HG03045 (cell line): ENCODE measurements at regions not wholly inside any gene's neighbourhood (a gene's known extent, or its start where the extent isn't known, plus 50 kb on each side); places are given as distances from the start of the nearest gene placed in this dataset.
A peak's percentile ranks its signal among the peaks of the same experiment; 100 is the strongest.

Source experiments
- ATAC-seq: cut with Tn5 transposase; IDR thresholded peaks from one replicate; pipeline ENCODE4 v1.9.1; 2021; ENCODE audit warnings: mild to moderate bottlenecking, moderate library complexity; ENCODE audit not compliant: unreplicated experiment

DNA sequence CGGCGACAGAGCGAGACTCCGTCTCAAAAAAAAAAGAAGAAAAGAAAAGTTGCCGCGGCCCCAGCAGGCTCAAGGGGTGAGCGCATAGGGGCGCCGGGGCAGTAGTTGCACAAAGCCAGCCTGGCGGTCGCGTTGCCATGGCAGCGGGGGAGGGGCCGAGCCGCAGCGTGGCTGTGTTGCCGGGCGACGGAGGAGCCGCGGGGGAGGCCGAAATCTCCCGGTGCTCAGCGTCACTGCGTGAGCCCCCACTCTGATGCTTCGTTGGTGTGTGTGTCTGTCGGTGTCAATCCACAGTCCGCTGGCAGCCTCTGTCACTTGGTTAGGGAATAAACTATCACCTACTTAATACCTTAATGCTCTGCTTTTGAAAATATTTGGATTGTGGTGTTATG is 82.9 kb upstream of the C1QTNF9B start:
- ATAC-seq = peak; percentile 93

- ATAC-seq = no peak
These were observed 86.4 kb upstream of the C1QTNF9B start for GRCh38 chr13:23983671-23984070.

DNA sequence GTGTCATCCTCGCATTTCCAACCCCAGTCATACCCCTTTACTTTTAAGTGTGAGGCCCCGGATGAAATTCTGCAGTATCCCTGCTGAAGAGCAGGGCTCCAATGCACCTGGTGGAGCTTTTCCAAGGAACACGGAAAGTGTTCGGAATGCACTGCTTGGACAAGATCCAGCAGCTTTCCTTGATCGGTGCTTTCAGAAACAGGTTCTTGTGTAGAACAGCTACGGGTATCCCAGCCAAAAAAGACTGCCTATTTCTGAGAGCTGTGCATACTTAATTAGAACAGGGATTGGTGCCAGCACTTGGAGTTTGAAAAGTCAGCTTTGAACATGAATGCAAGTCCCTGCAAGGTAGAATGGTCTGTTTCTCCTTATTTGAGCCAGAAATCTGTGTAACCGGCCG is 87.2 kb upstream of the C1QTNF9B start:
- ATAC-seq = no peak

DNA sequence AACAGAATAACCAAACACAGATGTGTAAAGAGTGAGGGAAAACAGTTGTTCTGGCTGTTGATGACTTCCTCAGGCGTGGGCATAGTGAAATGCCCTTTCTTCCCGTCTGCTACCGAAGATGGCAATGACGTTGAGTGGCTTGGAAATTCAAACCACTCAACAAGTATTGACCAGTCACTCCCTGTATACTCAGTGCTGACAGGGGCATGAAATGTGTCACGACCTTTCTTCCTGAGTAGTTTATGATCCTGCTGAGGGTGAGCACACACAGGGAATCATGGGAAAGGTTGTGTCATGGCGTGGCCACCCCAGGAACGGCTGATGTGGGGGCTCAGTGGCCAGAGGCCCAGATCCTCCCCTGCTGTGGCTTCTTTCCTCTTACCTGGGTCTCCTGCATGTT is 87.8 kb upstream of the C1QTNF9B start:
- no peak for ATAC-seq

DNA sequence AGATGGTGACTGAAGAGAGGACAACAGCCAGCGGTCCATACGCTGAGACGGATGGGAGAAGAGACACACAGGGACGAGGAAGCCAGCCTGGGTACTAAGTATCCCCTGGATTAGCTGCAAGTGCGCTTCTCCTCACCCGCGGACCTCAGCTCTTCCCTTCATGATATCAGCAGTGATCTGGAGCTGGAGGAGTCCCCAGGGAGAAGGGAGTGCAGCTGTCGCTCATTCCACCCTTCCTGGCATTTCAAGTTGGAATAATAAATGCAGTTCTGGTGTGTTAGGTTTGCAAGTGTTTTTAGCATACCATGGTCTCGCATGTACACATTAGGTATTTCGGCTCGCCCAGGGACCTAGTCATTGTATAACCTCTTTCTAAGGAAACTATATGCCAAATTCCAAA is 88.5 kb upstream of the C1QTNF9B start:
- ATAC-seq = no peak

GRCh38 chr13:23986619-23987018 is 89.3 kb upstream of the C1QTNF9B start:
- no peak for ATAC-seq

GRCh38 chr13:23987331-23987894 is 90.1 kb upstream of the C1QTNF9B start:
- no peak for ATAC-seq

DNA sequence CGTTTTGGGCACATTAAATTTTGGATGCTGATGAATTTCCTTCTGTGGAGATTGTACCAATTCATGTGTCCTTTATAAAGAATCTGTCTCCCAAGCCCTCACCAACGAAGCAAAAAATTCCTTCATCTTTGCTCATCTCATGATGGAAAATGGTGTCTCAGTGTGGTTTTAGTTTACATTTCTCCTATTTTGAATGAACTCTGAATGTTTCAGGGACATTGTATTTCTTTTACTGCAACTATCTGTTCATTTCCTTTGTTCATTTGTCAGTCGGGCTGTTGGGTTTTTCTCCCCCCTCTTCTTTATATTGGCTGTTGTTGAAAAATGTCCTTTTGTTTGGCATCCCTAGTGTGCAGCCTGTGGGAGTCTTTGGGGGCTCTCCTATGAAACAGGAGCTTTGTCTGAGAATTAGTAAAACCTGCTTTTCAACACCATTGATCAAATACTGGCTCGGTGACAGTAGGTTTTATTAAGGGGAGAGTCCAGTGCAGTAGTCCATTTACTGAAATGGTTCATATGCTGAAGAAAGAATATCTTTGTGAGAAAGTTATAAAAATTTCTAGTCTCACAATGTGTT is 91.3 kb upstream of the C1QTNF9B start:
- ATAC-seq = no peak

DNA sequence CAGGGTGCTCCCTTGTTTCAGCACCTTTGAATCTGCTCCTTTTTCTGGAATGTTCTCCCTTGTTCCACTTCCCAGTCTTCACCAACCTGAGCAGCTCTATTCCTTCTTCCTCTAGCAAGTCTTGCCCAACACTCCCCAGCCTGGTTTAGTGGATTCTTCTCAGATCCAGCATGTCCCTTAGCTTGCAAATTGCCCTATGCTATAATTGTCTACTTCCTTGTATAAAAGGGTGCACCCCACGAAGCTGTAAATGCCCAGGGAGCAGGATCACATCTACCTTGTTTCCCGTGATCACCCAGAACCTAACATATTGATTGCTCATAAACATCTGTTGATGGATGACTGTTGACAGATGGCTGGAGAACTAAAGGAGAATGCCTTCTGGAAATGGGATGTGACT is 93.2 kb upstream of the C1QTNF9B start:
- no peak for ATAC-seq

- no peak for ATAC-seq
These were observed 93.8 kb upstream of the C1QTNF9B start for GRCh38 chr13:23991119-23991518.

DNA sequence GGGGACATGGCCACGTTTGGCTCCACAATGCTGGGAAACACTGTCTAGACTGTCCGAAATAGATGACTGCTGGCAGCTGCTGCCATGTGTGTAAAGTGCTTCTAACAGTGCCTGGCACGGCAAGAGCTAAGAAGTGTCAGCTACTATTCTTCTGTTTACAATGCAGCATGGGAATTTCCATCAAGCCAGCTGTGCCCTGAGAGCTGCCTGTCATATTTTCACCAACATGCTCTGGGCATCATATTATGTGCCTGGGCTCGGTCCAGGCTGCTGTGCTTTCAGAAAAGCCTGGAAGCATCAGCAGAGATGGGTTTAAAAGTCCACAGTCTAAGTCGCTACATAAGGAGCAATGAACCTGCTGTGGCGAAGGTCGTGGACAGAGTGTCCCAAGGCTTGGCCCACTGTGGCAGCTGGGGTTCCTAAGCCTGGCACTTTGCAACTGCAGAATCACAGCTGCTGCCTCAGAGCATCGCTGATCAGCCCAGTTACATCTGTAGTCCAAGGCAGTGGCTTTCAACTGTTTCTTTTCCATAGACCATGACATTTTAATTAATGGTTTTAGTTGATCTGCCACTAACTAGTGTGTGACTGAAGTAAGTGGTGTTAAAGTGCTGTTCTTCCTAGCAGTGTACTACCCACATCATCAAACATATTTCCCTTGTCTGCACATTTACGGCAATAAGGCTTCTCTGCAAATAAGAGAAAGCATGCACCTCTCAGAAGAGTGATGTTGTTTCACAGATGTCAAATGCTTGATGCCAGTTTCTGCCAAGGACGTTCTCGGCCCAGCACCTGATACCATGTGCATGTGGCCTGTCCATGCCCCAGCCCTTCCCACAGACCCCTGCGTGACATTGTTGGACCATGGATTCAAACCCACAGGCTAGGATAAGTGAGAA is 95.7 kb upstream of the C1QTNF9B start:
- no peak for ATAC-seq

GRCh38 chr13:23993680-23993985 is 96.3 kb upstream of the C1QTNF9B start:
- no peak for ATAC-seq

DNA sequence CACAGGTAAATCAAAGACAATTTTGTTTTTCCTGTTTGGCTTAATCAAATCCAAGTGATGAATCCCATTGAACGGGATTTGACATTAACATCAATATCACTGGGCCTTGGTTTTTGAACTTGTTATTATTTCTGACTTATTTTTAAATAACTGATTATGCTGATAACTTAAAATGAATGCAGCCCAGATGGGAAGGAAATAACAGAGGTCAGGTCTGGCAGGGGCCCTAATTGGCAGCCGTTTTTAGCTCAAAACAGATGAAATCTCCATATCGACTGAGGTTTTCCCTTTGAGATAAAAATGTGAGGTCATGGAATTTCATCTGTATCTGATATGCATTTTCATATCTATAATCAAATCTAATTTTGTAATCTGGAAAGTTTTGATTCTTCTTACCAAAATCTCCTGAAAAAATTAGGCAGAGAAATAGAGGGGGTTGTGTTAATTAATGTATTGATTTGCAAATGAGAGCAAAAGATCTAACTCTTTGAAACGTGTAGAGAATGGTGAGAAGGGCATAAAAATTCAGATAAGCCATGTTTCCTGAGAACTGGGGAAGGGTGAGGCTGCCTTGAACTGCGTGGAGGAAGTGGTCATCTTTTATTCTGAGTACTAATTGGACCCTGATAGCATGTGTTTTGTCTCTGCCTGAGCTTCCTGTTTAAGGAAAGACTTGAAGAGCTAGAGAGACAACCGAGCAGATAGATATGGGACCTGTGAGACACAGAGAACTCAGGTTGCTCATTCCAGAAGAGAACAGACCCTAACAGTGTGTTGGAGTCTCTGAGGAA is 98.2 kb upstream of the C1QTNF9B start:
- ATAC-seq = no peak

GRCh38 chr13:23996456-23996855 is 99.2 kb upstream of the C1QTNF9B start:
- ATAC-seq = no peak

DNA sequence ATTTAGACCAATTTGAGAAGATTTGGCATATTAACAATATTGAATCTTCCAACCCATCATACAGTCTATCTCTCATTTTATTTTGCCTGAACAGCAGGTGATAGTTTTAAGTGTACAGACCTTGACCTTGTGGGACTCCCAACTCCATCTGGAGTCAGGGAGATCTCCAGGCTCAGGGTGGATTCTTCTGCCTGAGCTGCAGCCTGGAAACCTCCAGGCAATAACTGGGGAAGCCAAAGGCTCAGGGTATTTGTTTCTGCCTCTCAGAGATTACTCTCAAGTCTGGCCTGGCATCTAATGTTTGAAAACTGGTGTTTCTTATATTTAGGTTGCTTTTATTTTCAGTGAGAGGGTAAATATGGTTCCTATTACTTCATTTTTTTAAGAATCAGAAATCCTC is 102.1 kb upstream of the C1QTNF9B start:
- no peak for ATAC-seq

DNA sequence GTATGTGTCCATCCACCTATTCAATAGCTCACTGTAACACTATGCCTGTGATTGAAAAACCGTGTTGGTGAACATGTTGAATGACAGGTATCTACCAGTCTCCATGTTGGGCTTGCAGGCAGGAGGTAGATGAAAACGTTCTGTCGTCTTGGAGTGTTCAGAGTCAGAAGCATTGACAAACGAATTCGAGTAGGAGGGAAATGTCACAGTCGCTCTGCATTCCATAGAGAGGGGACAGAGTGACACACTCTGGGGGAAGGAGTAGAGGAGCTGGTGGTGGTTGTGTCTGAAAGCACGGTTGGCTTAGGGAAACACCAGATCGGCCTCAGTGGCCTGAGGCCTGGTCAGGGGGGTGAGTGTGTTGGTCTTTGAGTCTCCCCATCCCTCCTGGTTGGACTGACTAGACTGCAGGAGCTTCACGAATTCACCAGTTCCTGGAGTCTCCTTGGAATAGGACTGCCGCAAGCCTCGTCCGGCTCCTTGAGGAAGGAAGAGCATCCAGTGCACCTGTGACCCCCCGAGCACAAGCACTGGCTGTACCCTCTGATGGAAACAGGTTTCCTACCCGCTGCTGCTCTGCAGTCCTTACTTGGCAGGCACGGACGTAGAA is 105.0 kb upstream of the C1QTNF9B start:
- no peak for ATAC-seq

DNA sequence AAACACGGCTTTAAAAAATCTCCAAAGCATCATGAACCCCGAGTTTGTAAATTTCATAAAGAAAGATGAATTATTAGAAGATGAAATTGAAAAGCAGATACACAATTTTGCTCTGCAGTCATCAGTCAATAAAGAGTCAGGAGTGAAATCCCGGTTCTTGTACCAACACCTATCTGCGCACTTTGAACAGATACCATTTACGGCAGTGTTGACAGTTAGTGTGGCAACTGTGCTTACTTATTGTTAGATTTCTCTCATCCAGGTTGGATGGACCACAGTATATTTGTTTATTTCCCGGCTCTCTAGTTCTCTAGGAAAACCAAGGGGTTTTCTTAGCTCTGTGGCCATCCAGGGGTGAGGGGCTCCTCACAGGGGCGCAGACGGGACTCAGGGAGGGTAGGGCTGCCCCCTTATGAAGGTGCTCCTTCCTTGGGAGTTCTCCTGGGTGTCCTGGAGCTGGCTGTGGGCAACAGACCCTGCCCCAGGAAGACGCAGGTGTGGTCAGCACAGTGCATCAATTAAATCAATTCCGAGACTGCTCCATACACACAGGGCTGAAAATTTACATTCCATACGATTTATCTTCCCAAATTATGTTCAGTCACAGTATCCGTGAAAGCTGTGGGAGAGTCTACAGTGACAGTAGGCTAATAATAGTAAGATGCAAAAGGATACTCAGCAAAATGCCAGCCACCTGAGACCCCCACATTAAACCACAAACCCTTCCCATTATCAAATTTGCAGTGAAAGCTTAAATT is 107.0 kb upstream of the C1QTNF9B start:
- ATAC-seq = no peak

DNA sequence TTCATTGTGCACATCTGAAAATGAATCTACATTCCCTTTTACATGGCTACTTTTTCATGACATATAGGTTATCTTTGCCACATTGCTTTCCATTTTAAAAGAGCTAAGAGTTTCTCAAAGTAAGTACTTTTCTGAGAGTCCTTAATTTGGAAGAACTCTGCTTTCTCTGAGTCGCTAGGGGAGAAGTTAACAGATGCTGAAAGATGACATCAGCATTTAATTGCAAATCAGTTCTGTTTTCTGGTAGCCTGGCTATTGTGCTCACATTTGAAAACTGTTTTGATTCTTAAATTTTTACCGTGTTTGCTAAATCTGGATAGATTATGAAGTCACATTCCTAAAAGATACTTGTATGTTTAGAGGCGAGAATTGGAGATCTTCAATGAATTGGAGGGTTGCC is 107.7 kb upstream of the C1QTNF9B start:
- no peak for ATAC-seq

DNA sequence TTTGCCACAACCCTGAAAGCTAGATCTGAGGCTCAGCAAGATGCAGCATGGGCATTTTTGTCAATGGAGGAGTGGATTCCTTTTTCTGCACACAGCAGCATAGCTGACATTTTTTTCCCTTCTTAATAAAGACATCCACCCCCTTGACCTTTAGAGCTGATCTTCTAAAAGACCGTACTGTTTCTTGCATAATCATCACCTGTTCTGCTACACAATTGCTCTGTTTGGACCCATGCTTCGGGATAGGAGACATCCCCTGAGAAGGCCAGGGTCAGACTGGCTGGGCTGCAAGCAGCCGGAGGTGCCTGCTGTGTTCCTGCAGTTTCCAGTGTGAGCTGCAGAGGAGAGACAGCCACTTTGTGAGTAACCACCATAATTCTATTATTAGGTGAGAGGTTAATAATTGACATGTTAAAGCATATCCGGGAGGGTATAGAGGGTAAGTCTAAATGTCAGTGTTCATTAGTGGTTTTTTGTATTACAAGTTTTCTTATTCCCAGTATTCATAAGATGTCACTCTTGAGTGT is 108.5 kb upstream of the C1QTNF9B start:
- ATAC-seq = peak; percentile 47

- ATAC-seq = no peak
These were observed 109.4 kb upstream of the C1QTNF9B start for GRCh38 chr13:24006520-24007248.
